Midbrain (tissue), 1 donor: ENCODE measurements at regions not wholly inside any gene's neighbourhood (a gene's known extent, or its start where the extent isn't known, plus 50 kb on each side); places are given as distances from the start of the nearest gene placed in this dataset.
A peak's percentile ranks its signal among the peaks of the same experiment; 100 is the strongest.

Experiments
- DNase-seq: peaks from one replicate; lab custom pipeline; 2025; lab: John Stamatoyannopoulos, UW

DNA sequence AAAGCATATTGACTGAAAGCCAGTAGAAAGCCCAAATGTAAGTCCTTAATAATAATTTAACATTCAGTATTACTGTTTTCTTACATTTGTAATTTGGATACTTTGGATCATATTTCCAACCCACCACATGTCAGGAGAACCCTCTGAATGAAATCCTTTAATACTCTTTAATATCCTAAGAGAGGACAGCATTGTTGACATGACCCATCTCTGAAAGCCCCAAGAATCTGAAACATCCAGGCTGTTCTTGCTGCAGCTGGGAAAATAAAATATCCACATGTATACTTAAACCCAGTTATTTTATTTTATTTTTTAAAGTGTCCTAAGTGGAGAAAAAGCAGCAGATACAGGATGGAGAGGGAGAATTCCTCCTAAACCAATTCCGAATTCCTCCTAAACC is 130.8 kb upstream of the RIPOR2 start:
- no peak for DNase-seq

DNA sequence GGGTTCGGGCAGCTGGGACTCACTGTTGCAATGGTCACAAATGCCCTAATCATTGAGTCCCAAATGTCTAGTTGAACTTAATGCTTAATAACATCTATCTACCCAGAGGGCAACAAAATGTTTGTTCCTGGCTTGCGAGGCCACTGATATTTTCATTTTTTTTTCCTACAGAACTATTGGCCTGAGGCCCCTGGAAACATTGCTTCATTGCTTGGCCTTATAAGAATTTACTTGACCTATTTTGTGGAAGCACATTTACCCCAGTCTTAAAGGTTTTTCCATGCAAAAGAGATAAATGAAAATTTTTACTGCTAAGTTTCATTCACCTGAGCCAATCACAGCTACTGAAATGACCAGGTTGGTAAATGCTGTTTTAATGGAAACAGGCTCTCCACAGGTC is 133.1 kb upstream of the RIPOR2 start:
- DNase-seq = no peak

DNA sequence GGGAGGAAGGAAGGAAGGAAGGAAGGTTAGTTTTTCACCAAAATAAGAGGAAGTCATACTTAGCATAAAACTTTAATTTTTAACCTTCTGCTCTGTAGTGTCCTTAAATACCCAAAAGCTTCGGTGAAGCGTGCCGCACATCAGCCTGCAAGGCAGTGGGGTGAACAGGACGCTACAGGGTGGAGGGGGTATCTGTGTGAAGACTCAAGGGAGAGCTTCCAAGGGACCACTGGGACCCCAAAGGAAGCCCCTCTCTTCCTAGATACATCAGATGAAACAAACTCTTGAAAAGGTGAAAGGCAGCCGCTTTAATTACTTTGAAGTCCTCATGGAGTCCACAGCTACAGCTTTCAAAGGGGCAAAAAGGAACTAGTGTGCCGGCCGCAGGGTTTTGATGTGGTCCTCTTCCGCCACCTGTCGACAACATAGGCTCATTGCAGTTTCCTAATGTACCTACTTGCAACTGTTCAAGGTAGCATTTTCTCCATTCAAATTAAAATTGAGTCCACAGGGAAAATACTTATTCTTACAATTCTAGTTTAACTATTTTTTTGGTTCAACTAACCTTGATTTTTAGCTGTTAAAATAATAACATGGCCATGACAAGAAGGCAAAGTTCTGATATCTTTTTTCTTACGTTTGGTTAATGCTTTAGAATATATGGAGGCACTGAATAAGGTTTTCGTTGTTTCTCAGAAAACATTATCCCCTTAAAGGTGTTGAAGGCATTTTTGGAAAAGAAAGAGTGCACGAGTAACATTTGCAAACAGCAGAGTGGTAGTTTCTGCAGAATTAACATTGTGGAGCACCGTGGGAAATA is 135.0 kb upstream of the RIPOR2 start:
- DNase-seq = peak; percentile 81

DNA sequence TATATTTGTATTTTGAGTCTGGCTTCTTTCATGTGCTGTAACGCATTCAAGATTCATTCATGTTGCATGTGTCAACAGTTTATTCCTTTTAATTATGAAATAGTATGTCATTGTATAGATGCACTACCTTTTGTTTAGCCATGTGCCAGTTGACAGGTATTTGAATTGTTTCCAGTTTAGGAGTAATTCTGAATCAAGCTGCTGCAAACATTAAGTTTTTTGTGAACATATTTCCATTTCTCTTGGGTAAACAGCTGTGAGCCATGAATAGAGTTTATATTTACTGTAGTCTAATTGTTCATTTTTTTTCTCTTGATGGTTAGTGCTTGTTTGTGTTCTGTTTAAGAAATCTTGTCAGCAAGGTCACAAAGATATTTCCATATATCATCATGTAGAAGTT is 142.4 kb upstream of the RIPOR2 start:
- DNase-seq = no peak

GRCh38 chr6:25083784-25084507 is 148.2 kb upstream of the RIPOR2 start:
- no peak for DNase-seq

- DNase-seq = no peak
These were observed 148.7 kb upstream of the RIPOR2 start for GRCh38 chr6:25084508-25084833.

DNA sequence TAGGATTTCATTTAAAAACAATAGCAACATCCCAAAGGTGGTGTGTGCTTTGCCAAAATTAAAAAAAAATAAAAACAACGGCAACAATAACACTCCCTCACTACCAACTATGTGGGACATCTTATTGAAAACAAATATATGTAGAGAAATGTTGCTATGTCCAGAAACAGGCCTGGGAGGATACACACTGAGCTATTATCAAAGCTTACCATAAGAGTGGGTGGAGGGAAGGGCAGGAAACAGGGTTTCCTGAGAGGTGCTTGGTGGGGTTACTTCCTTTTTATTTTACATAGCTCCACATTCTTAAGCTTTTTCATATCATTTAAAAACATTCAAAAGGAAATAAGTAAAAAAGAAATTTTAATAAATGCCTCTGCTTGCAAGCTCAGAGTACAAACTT is 150.0 kb upstream of the RIPOR2 start:
- no peak for DNase-seq

GRCh38 chr6:25086500-25087091 is 150.8 kb upstream of the RIPOR2 start:
- DNase-seq = no peak

- DNase-seq = no peak
These were observed 152.8 kb upstream of the RIPOR2 start for GRCh38 chr6:25088513-25088912.

GRCh38 chr6:25089442-25089841 is 153.7 kb upstream of the RIPOR2 start:
- DNase-seq = no peak

- no peak for DNase-seq
These were observed 159.0 kb upstream of the RIPOR2 start for GRCh38 chr6:25094726-25095125.

- no peak for DNase-seq
These were observed 164.5 kb upstream of the RIPOR2 start for GRCh38 chr6:25100288-25100687.

GRCh38 chr6:25103603-25104002 is 167.8 kb upstream of the RIPOR2 start:
- DNase-seq = no peak

DNA sequence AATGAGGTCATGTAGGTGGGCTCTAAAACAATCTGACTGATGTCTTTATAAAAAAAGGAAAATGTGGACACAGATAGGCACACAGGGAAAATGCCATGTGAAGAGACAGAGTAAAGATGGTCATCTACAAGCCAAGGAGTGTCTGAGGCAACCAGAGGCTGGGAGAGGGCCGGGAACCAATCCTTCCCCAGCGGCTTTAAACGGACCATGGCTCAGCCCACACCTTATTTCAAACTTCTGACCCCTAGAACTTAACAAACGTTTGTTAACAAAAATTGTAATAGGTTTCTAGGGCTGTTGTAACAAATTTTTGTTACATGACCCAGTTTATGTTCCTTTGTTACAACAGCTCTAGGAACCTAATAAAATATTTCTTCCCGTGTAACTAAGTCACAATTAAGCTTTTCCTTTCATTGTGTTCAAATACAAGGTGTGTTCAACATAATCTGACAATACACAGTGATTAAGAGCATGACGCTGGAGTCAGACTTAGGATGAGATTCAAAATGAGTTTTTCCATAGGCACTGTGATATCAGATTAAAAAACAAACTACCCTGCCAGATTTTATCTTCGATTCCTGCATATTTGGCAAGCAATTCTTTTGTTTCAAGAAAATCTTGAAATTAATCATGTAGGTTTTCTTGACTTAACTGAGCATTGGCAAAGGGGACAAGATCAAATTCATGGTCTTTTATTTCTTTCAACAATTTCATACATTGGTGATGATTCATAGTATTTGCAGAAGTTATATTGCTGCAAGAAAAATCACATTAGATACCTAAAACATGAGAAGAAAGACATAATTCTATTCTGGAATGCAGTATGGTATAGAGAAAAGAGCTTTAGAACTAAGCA is 169.5 kb upstream of the RIPOR2 start:
- DNase-seq = no peak

DNA sequence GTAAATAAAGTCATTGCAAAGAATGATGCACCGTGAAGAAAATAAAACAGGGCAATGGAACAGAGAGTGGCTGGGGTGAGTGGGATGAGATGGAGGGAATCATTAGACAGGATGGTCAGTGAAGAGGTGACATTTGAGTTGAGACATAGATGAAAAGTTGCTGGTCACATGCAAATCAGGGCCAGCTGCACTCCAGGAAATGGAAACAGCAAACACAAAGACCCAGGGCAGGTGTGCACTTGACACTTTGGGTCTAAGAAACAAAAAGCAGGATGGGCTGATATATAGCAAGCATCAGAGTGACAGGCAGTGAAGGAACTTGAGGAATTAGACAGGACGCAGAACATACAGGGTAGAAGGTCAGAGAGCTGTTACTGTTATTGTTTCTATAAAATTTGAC is 171.5 kb upstream of the RIPOR2 start:
- no peak for DNase-seq

DNA sequence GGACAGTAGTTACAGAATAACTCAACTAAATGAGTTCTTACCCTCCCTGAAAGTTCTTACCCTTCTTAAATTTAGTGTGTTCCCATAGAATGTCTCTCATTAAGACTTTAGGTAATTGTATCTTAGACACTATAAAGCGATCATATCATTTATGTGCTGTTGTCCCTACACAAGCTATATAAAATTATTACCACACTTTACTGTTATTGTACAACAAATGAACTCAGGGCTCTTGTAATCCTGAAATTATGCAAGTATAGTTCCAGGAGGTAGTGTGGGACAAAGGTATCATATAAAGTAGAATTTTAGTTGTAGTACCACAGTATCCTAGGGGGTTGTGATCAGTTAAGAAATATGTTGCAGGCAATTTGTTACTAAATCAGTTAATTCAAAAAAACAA is 167.4 kb upstream of the CARMIL1 start:
- no peak for DNase-seq

DNA sequence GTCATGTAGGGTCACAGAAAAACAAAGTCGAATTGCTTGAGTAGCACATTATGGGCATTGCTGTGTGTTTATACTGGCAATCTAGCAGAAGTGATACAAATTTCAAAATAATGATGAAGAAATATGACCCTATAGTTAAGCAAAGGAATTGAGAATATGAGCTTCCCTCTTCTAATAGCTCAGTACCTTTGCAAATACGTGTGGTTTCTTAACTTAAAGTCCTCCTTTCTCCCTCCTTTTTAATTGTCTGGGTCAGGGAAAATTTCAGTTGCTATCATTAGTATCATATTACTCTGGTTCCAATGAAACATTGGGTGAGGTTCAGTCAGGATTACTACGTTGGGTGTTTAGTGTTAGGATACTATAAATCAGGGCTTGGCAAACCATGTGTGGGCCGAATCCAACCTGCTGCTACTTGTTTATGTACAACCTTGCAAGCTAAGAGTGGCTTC is 166.8 kb upstream of the CARMIL1 start:
- DNase-seq = no peak

- no peak for DNase-seq
These were observed 165.7 kb upstream of the CARMIL1 start for GRCh38 chr6:25113436-25113835.

DNA sequence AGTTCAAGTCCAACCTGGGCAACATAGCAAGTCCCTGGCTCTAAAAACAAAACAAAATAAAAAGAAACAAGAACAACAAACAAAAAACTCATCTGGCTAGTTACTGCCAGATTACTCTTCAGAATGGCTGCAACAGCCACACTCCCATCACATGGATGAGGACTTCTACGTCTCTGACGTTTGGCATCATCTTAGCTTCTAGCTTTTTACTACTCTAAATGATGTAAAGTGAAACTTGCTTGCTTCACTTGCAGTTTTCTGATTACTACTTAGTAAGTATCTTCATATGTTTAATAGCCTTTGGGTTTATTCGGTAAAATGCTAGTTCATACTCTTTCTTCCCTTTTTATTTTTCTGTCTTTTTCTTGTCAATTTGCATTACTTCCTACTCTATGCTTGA is 161.1 kb upstream of the CARMIL1 start:
- DNase-seq = no peak

- DNase-seq = no peak
These were observed 158.0 kb upstream of the CARMIL1 start for GRCh38 chr6:25121186-25121585.

DNA sequence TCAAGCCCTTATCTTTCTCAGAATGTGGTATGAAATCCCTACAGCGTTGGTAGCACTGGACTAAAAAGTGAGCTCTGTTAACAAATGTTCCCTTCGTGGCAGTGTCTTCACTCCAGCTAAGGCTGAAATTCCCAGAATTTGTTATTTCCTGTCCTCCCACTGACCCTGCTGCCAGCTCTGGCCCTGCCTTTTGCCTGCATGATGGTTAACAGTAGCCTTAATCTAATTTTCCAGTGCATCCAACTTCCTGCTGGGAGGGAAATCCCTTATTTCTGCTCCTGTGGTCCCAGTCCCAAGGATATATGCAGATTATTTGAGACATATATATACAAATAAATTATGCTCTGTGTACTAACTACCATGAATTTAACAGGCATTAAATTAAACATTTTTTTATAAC is 157.2 kb upstream of the CARMIL1 start:
- DNase-seq = no peak

DNA sequence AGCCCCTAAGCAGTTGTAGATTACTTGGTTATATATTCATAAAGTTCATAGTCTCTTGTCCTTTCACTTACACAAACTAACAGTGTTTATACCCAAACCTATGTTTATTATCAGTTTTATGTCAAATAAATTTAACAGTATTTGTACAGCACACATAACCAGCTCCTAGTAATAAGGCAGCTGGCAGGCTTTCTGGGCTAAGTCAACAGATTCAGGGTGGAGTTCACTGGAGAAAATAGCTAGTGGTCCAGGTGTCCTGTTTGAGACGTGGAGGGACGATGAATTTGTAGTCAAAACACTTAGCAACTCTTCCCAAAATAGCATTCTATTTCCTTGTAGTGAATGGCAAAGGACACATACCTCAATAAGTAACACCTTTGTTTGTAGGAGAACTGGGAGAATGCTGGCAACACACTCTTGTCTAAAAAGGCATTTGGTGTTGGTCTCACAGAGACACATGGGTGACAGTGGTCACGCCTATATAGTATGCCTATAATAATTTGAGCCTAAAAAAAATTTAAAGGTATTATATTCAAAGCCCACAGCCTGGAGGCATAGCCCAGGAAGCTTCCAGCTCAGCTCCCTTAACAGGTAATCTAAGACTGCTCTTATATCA is 156.4 kb upstream of the CARMIL1 start:
- no peak for DNase-seq
